Endodermal cell (in vitro differentiated cells): ENCODE measurements at regions not wholly inside any gene's neighbourhood (a gene's known extent, or its start where the extent isn't known, plus 50 kb on each side); places are given as distances from the start of the nearest gene placed in this dataset.

Experiments used
- DNase-seq: peaks from one replicate; pipeline ENCODE4 v3.0.0-alpha.2; 2017
- H3K27ac ChIP-seq: 2 replicates; pipeline ENCODE4 v1.5.1; 2013; ENCODE audit warnings: mild to moderate bottlenecking, low read depth, low read length, moderate library complexity
- H3K27me3 ChIP-seq: 2 replicates; pipeline ENCODE4 v1.6.1; 2013; ENCODE audit warnings: mild to moderate bottlenecking, low read length, moderate library complexity; ENCODE audit not compliant: insufficient read depth, control insufficient read depth, poor library complexity, severe bottlenecking
- H3K36me3 ChIP-seq: 2 replicates; pipeline ENCODE4 v1.7.0; 2013; ENCODE audit warnings: mild to moderate bottlenecking, low read length, moderate library complexity; ENCODE audit not compliant: control insufficient read depth, insufficient read depth
- H3K4me1 ChIP-seq: one replicate; pipeline ENCODE4 v1.7.0; 2013; ENCODE audit warnings: low read length; ENCODE audit not compliant: control insufficient read depth, insufficient read depth
- H3K4me3 ChIP-seq: 2 replicates; pipeline ENCODE4 v1.5.1; 2013; ENCODE audit warnings: mild to moderate bottlenecking, low read length, moderate library complexity
- H3K9ac ChIP-seq: 2 replicates; pipeline ENCODE4 v1.6.1; 2013; ENCODE audit warnings: mild to moderate bottlenecking, low read length, moderate library complexity; ENCODE audit not compliant: poor library complexity, severe bottlenecking; ENCODE audit errors: extremely low read depth
- H3K9me3 ChIP-seq: 2 replicates; pipeline ENCODE4 v1.6.1; 2013; ENCODE audit warnings: mild to moderate bottlenecking, low read length, moderate library complexity; ENCODE audit not compliant: control insufficient read depth
- H3K27ac Mint-ChIP-seq: 2 replicates; pipeline ENCODE4 v1.8.0; 2020; ENCODE audit warnings: mixed read lengths
- H3K27me3 Mint-ChIP-seq: 2 replicates; pipeline ENCODE4 v1.8.0; 2021; ENCODE audit warnings: mild to moderate bottlenecking, mixed read lengths; ENCODE audit not compliant: insufficient read depth
- H3K36me3 Mint-ChIP-seq: 2 replicates; pipeline ENCODE4 v1.8.0; 2020; ENCODE audit warnings: low read depth, mixed read lengths
- H3K4me1 Mint-ChIP-seq: 2 replicates; pipeline ENCODE4 v1.8.0; 2020; ENCODE audit warnings: mixed read lengths
- H3K4me3 Mint-ChIP-seq: 2 replicates; pipeline ENCODE4 v1.8.0; 2020; ENCODE audit warnings: mild to moderate bottlenecking, moderate library complexity, mixed read lengths
- H3K9me3 Mint-ChIP-seq: 2 replicates; pipeline ENCODE4 v1.8.0; 2020; ENCODE audit warnings: mild to moderate bottlenecking, mixed read lengths
- WGBS, 2 experiments: methylation state at CpG; one replicate each; pipeline versions ENCODE4 v1.1.5 to v1.1.7; 2013; ENCODE audit warnings: missing lambda C conversion rate in 2 of 2, mixed read lengths in 1 of 2; ENCODE audit not compliant: insufficient coverage in 1 of 2, insufficient read length in 1 of 2; 5-methylcytosine and 5-hydroxymethylcytosine counted together
- TF ChIP-seq, protein P1 (sequence below): fragments of 200-600 bp; sonication (generic); conservative IDR thresholded peaks from 2 replicates; pipeline ENCODE4 v1.5.0; 2021; ENCODE audit warnings: antibody characterized with exemption, mild to moderate bottlenecking

- Mint-ChIP-seq H3K36me3 (no peaks in the 10 kb centered on the region), H3K4me3 (no peak overlapping the region), H3K27ac (peak overlapping the region; percentile 7), H3K4me1 (peaks cover 21% of the 10 kb centered on the region), H3K9me3 (peaks cover 17% of the 10 kb centered on the region), H3K27me3 (no peaks in the 10 kb centered on the region)
- WGBS, 2 experiments, result 38% methylated on average over 1 of the region's 1 CpG; no CpG with 5 or more reads in 1 of the 2 experiments
- Histone ChIP-seq H3K4me3 (no peak overlapping the region), H3K9ac (no peak overlapping the region), H3K36me3 (no peaks in the 10 kb centered on the region), H3K9me3 (peaks cover 18% of the 10 kb centered on the region), H3K27ac (no peak overlapping the region), H3K4me1 (peaks cover 8% of the 10 kb centered on the region), H3K27me3 (no peaks in the 10 kb centered on the region)
- TF ChIP-seq, protein P1, sequence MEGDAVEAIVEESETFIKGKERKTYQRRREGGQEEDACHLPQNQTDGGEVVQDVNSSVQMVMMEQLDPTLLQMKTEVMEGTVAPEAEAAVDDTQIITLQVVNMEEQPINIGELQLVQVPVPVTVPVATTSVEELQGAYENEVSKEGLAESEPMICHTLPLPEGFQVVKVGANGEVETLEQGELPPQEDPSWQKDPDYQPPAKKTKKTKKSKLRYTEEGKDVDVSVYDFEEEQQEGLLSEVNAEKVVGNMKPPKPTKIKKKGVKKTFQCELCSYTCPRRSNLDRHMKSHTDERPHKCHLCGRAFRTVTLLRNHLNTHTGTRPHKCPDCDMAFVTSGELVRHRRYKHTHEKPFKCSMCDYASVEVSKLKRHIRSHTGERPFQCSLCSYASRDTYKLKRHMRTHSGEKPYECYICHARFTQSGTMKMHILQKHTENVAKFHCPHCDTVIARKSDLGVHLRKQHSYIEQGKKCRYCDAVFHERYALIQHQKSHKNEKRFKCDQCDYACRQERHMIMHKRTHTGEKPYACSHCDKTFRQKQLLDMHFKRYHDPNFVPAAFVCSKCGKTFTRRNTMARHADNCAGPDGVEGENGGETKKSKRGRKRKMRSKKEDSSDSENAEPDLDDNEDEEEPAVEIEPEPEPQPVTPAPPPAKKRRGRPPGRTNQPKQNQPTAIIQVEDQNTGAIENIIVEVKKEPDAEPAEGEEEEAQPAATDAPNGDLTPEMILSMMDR, result no peak
- no peak for DNase-seq
Measured at GRCh38 chr2:146817613-146818012, 1027.2 kb upstream of the ACVR2A start.

- Histone ChIP-seq H3K4me1 (peaks cover 8% of the 10 kb centered on the region), H3K9me3 (peaks cover 20% of the 10 kb centered on the region), H3K36me3 (no peaks in the 10 kb centered on the region), H3K4me3 (no peak overlapping the region), H3K9ac (no peak overlapping the region), H3K27me3 (no peaks in the 10 kb centered on the region), H3K27ac (no peak overlapping the region)
- no peak for DNase-seq
- no peaks in the 10 kb centered on the region for H3K36me3 Mint-ChIP-seq
- peaks cover 28% of the 10 kb centered on the region for H3K9me3 Mint-ChIP-seq
- 94% methylated on average over 1 of the region's 1 CpG; no CpG with 5 or more reads in 1 of the 2 experiments for WGBS, 2 experiments
- H3K27ac Mint-ChIP-seq, result no peak overlapping the region
- no peak overlapping the region for H3K4me3 Mint-ChIP-seq
- peaks cover 3% of the 10 kb centered on the region for H3K27me3 Mint-ChIP-seq
- H3K4me1 Mint-ChIP-seq, result peaks cover 16% of the 10 kb centered on the region
- TF ChIP-seq, protein P1, result no peak
Measured at GRCh38 chr2:146814971-146815370, 1029.9 kb upstream of the ACVR2A start.

GRCh38 chr2:146807568-146808168 is 1037.2 kb upstream of the ACVR2A start:
- 94 to 97% methylated on average over 9 to 17 of the region's 17 CpGs for WGBS, 2 experiments

More at GRCh38 chr2:146807568-146808168, 1037.2 kb upstream of the ACVR2A start:
- Mint-ChIP-seq H3K4me3 (no peak overlapping the region), H3K27me3 (peaks cover 26% of the 10 kb centered on the region), H3K36me3 (no peaks in the 10 kb centered on the region), H3K27ac (no peak overlapping the region), H3K4me1 (peaks cover 3% of the 10 kb centered on the region), H3K9me3 (peaks cover 11% of the 10 kb centered on the region)
- no peak overlapping the region for H3K9ac ChIP-seq
- peaks cover 23% of the 10 kb centered on the region for H3K27me3 ChIP-seq
- TF ChIP-seq, protein P1, result no peak
- DNase-seq, result no peak
- no peaks in the 10 kb centered on the region for H3K4me1 ChIP-seq
- H3K9me3 ChIP-seq, result peaks cover 2% of the 10 kb centered on the region
- H3K4me3 ChIP-seq, result no peak overlapping the region
- H3K36me3 ChIP-seq, result no peaks in the 10 kb centered on the region
- H3K27ac ChIP-seq, result no peak overlapping the region
